ENCODE measurements at regions not wholly inside any gene's neighbourhood (a gene's known extent, or its start where the extent isn't known, plus 50 kb on each side); places are given as distances from the start of the nearest gene placed in this dataset.

- Mint-ChIP-seq H3K4me3 (ENCODE audit: unreplicated experiment) (no peak overlapping the region), H3K9me3 (ENCODE audit: low read depth) (no peaks in the 10 kb centered on the region), H3K27ac (ENCODE audit: unreplicated experiment) (no peak overlapping the region), H3K4me1 (ENCODE audit: low read depth) (no peaks in the 10 kb centered on the region), H3K27me3 (ENCODE audit: low read depth) (peaks cover 28% of the 10 kb centered on the region), H3K36me3 (ENCODE audit: low read depth) (no peaks in the 10 kb centered on the region)
- no peak for TF ChIP-seq CTCF (IDR thresholded peaks at IDR 0.05)
- DNase-seq (ENCODE audit: low spot score), result no peak
These were observed 74.2 kb upstream of the CXADR start for GRCh38 chr21:17438635-17439034.

GRCh38 chr21:17440969-17441368 is 71.9 kb upstream of the CXADR start:
- Mint-ChIP-seq H3K27ac (ENCODE audit: unreplicated experiment) (no peak overlapping the region), H3K4me3 (ENCODE audit: unreplicated experiment) (no peak overlapping the region), H3K4me1 (ENCODE audit: low read depth) (no peaks in the 10 kb centered on the region), H3K27me3 (ENCODE audit: low read depth) (peaks cover 28% of the 10 kb centered on the region), H3K36me3 (ENCODE audit: low read depth) (no peaks in the 10 kb centered on the region), H3K9me3 (ENCODE audit: low read depth) (no peaks in the 10 kb centered on the region)
- DNase-seq (ENCODE audit: low spot score), result no peak
- TF ChIP-seq CTCF (IDR thresholded peaks at IDR 0.05), result no peak

- no peak overlapping the region for H3K27ac Mint-ChIP-seq (ENCODE audit: unreplicated experiment)
- H3K27me3 Mint-ChIP-seq (ENCODE audit: low read depth), result peaks cover 27% of the 10 kb centered on the region
- H3K9me3 Mint-ChIP-seq (ENCODE audit: low read depth), result no peaks in the 10 kb centered on the region
- no peak for DNase-seq (ENCODE audit: low spot score)
- TF ChIP-seq CTCF (IDR thresholded peaks at IDR 0.05), result no peak
- no peaks in the 10 kb centered on the region for H3K4me1 Mint-ChIP-seq (ENCODE audit: low read depth)
- H3K36me3 Mint-ChIP-seq (ENCODE audit: low read depth), result no peaks in the 10 kb centered on the region
- no peak overlapping the region for H3K4me3 Mint-ChIP-seq (ENCODE audit: unreplicated experiment)
These were observed 71.5 kb upstream of the CXADR start for GRCh38 chr21:17441370-17441769.

- Mint-ChIP-seq H3K4me3 (ENCODE audit: unreplicated experiment) (no peak overlapping the region), H3K36me3 (ENCODE audit: low read depth) (no peaks in the 10 kb centered on the region), H3K27me3 (ENCODE audit: low read depth) (peaks cover 23% of the 10 kb centered on the region), H3K27ac (ENCODE audit: unreplicated experiment) (no peak overlapping the region), H3K9me3 (ENCODE audit: low read depth) (no peaks in the 10 kb centered on the region), H3K4me1 (ENCODE audit: low read depth) (no peaks in the 10 kb centered on the region)
- TF ChIP-seq CTCF (IDR thresholded peaks at IDR 0.05), result no peak
- DNase-seq (ENCODE audit: low spot score), result no peak
These were observed 70.7 kb upstream of the CXADR start for GRCh38 chr21:17442165-17442564.

GRCh38 chr21:17444828-17445227 is 68.0 kb upstream of the CXADR start:
- no peak overlapping the region for H3K27ac Mint-ChIP-seq (ENCODE audit: unreplicated experiment)
- H3K27me3 Mint-ChIP-seq (ENCODE audit: low read depth), result peaks cover 4% of the 10 kb centered on the region
- H3K9me3 Mint-ChIP-seq (ENCODE audit: low read depth), result no peaks in the 10 kb centered on the region

More at GRCh38 chr21:17444828-17445227, 68.0 kb upstream of the CXADR start:
- Mint-ChIP-seq H3K4me3 (ENCODE audit: unreplicated experiment) (no peak overlapping the region), H3K4me1 (ENCODE audit: low read depth) (no peaks in the 10 kb centered on the region), H3K36me3 (ENCODE audit: low read depth) (no peaks in the 10 kb centered on the region)
- no peak for DNase-seq (ENCODE audit: low spot score)
- TF ChIP-seq CTCF (IDR thresholded peaks at IDR 0.05), result no peak

All from chondrocyte (in vitro differentiated cells).